ENCODE measurements at regions not wholly inside any gene's neighbourhood (a gene's known extent, or its start where the extent isn't known, plus 50 kb on each side); places are given as distances from the start of the nearest gene placed in this dataset.

- H3K9ac ChIP-seq (ENCODE audit: low read length): no peak overlapping the region
- H3F3A ChIP-seq (ENCODE audit: insufficient read depth): no peaks in the 10 kb centered on the region
- no peaks in the 10 kb centered on the region for H3K9me3 ChIP-seq (ENCODE audit: insufficient read depth, low read length)
- H3K4me3 ChIP-seq (ENCODE audit: insufficient read depth, low read length, poor library complexity, severe bottlenecking): no peak overlapping the region
- no peaks in the 10 kb centered on the region for H4K20me1 ChIP-seq (ENCODE audit: low read depth, low read length)
- TF ChIP-seq EZH2phosphoT487 (conservative IDR thresholded peaks at IDR 0.05; ENCODE audit: low read length) (no peak), CTCF (IDR thresholded peaks at IDR 0.05; ENCODE audit: insufficient read depth, low read length, poor library complexity, severe bottlenecking) (no peak)
- H3K27ac ChIP-seq (ENCODE audit: low read depth, low read length): no peak overlapping the region
- no peaks in the 10 kb centered on the region for H3K27me3 ChIP-seq (ENCODE audit: low read length)
- H2AFZ ChIP-seq (ENCODE audit: low read depth, low read length, severe bottlenecking): no peak overlapping the region
- no peaks in the 10 kb centered on the region for H3K79me2 ChIP-seq (ENCODE audit: insufficient read depth, low read length)
- H3K36me3 ChIP-seq (ENCODE audit: low read length): no peaks in the 10 kb centered on the region
- H3K4me2 ChIP-seq (ENCODE audit: low read depth, low read length, poor library complexity, severe bottlenecking): no peak overlapping the region
- no peaks in the 10 kb centered on the region for H3K9me2 ChIP-seq (replicated peaks; ENCODE audit: insufficient read depth, low read length)
These were observed 455.1 kb downstream of the XYLT1 start for GRCh38 chr16:17015702-17016101.

GRCh38 chr16:17017442-17017841, 453.3 kb downstream of the XYLT1 start:
- TF ChIP-seq EZH2phosphoT487 (conservative IDR thresholded peaks at IDR 0.05; ENCODE audit: low read length) (no peak), CTCF (IDR thresholded peaks at IDR 0.05; ENCODE audit: insufficient read depth, low read length, poor library complexity, severe bottlenecking) (no peak)
- no peak overlapping the region for H2AFZ ChIP-seq (ENCODE audit: low read depth, low read length, severe bottlenecking)
- H3K4me2 ChIP-seq (ENCODE audit: low read depth, low read length, poor library complexity, severe bottlenecking): no peak overlapping the region
- no peak overlapping the region for H3K9ac ChIP-seq (ENCODE audit: low read length)
- no peaks in the 10 kb centered on the region for H3F3A ChIP-seq (ENCODE audit: insufficient read depth)
- H3K9me3 ChIP-seq (ENCODE audit: insufficient read depth, low read length): no peaks in the 10 kb centered on the region
- H3K4me3 ChIP-seq (ENCODE audit: insufficient read depth, low read length, poor library complexity, severe bottlenecking): no peak overlapping the region
- no peaks in the 10 kb centered on the region for H3K27me3 ChIP-seq (ENCODE audit: low read length)
- no peak overlapping the region for H3K27ac ChIP-seq (ENCODE audit: low read depth, low read length)
- no peaks in the 10 kb centered on the region for H3K79me2 ChIP-seq (ENCODE audit: insufficient read depth, low read length)
- H3K9me2 ChIP-seq (replicated peaks; ENCODE audit: insufficient read depth, low read length): no peaks in the 10 kb centered on the region
- H3K36me3 ChIP-seq (ENCODE audit: low read length): no peaks in the 10 kb centered on the region
- H4K20me1 ChIP-seq (ENCODE audit: low read depth, low read length): no peaks in the 10 kb centered on the region

GRCh38 chr16:17018585-17018939, 452.2 kb downstream of the XYLT1 start:
- Histone ChIP-seq H3K9me2 (replicated peaks; ENCODE audit: insufficient read depth, low read length) (no peaks in the 10 kb centered on the region), H3K36me3 (ENCODE audit: low read length) (no peaks in the 10 kb centered on the region), H3K27me3 (ENCODE audit: low read length) (no peaks in the 10 kb centered on the region), H3K4me2 (ENCODE audit: low read depth, low read length, poor library complexity, severe bottlenecking) (no peak overlapping the region), H4K20me1 (ENCODE audit: low read depth, low read length) (no peaks in the 10 kb centered on the region), H3K4me3 (ENCODE audit: insufficient read depth, low read length, poor library complexity, severe bottlenecking) (no peak overlapping the region), H3K27ac (ENCODE audit: low read depth, low read length) (no peak overlapping the region), H3K9ac (ENCODE audit: low read length) (no peak overlapping the region), H3F3A (ENCODE audit: insufficient read depth) (no peaks in the 10 kb centered on the region), H3K9me3 (ENCODE audit: insufficient read depth, low read length) (no peaks in the 10 kb centered on the region), H3K79me2 (ENCODE audit: insufficient read depth, low read length) (no peaks in the 10 kb centered on the region), H2AFZ (ENCODE audit: low read depth, low read length, severe bottlenecking) (no peak overlapping the region)
- TF ChIP-seq EZH2phosphoT487 (conservative IDR thresholded peaks at IDR 0.05; ENCODE audit: low read length) (no peak), CTCF (IDR thresholded peaks at IDR 0.05; ENCODE audit: insufficient read depth, low read length, poor library complexity, severe bottlenecking) (no peak)

- Histone ChIP-seq H3K4me3 (ENCODE audit: insufficient read depth, low read length, poor library complexity, severe bottlenecking) (no peak overlapping the region), H3K9me3 (ENCODE audit: insufficient read depth, low read length) (no peaks in the 10 kb centered on the region), H3K4me2 (ENCODE audit: low read depth, low read length, poor library complexity, severe bottlenecking) (no peak overlapping the region), H2AFZ (ENCODE audit: low read depth, low read length, severe bottlenecking) (no peak overlapping the region), H3F3A (ENCODE audit: insufficient read depth) (no peaks in the 10 kb centered on the region), H4K20me1 (ENCODE audit: low read depth, low read length) (no peaks in the 10 kb centered on the region), H3K9ac (ENCODE audit: low read length) (no peak overlapping the region), H3K79me2 (ENCODE audit: insufficient read depth, low read length) (no peaks in the 10 kb centered on the region), H3K27ac (ENCODE audit: low read depth, low read length) (no peak overlapping the region), H3K9me2 (replicated peaks; ENCODE audit: insufficient read depth, low read length) (no peaks in the 10 kb centered on the region), H3K36me3 (ENCODE audit: low read length) (no peaks in the 10 kb centered on the region), H3K27me3 (ENCODE audit: low read length) (no peaks in the 10 kb centered on the region)
- TF ChIP-seq CTCF (IDR thresholded peaks at IDR 0.05; ENCODE audit: insufficient read depth, low read length, poor library complexity, severe bottlenecking): no peak
- TF ChIP-seq EZH2phosphoT487 (conservative IDR thresholded peaks at IDR 0.05; ENCODE audit: low read length): no peak
These were observed 451.4 kb downstream of the XYLT1 start for GRCh38 chr16:17019366-17019765.

Data from SU-DHL-6 (cell line).